Type B pancreatic cell (in vitro differentiated cells): ENCODE measurements at regions not wholly inside any gene's neighbourhood (a gene's known extent, or its start where the extent isn't known, plus 50 kb on each side); places are given as distances from the start of the nearest gene placed in this dataset.
"Not testable (repeated sequence)": the region's sequence is repeated elsewhere in the genome, so short reads cannot be mapped to it uniquely, and the experiment has no call there.

ENCODE experiments used
- DNase-seq: peaks from one replicate; pipeline ENCODE4 v3.0.0; 2021; ENCODE audit warnings: mixed read lengths; ENCODE audit not compliant: unreplicated experiment; ENCODE audit errors: extremely low spot score
- H3K27ac Mint-ChIP-seq: 2 replicates; pipeline ENCODE4 v1.8.0; 2021; ENCODE audit warnings: mild to moderate bottlenecking, mixed read lengths
- H3K27me3 Mint-ChIP-seq: 2 replicates; pipeline ENCODE4 v1.8.0; 2021; ENCODE audit warnings: mixed read lengths
- H3K36me3 Mint-ChIP-seq: 2 replicates; pipeline ENCODE4 v1.8.0; 2021; ENCODE audit warnings: mixed read lengths
- H3K4me1 Mint-ChIP-seq: one replicate; pipeline ENCODE4 v1.8.0; 2021; ENCODE audit warnings: mixed read lengths; ENCODE audit not compliant: unreplicated experiment
- H3K4me3 Mint-ChIP-seq: 2 replicates; pipeline ENCODE4 v1.8.0; 2021; ENCODE audit warnings: mild to moderate bottlenecking, mixed read lengths
- H3K9me3 Mint-ChIP-seq: 2 replicates; pipeline ENCODE4 v1.8.0; 2021; ENCODE audit warnings: mixed read lengths
- CTCF ChIP-seq: fragments of 200-600 bp; sonication (generic); conservative IDR thresholded peaks from 2 replicates; pipeline ENCODE4 v1.5.0; 2021; ENCODE audit warnings: antibody characterized with exemption, mild to moderate bottlenecking

- Mint-ChIP-seq H3K27ac (no peak overlapping the region), H3K9me3 (peaks cover 3% of the 10 kb centered on the region), H3K4me1 (no peaks in the 10 kb centered on the region), H3K4me3 (no peak overlapping the region), H3K27me3 (peaks cover 14% of the 10 kb centered on the region), H3K36me3 (no peaks in the 10 kb centered on the region)
- no peak for TF ChIP-seq CTCF
- no peak for DNase-seq
Observed at GRCh38 chr11:46181387-46181786, 60.1 kb upstream of the PHF21A start.

DNA sequence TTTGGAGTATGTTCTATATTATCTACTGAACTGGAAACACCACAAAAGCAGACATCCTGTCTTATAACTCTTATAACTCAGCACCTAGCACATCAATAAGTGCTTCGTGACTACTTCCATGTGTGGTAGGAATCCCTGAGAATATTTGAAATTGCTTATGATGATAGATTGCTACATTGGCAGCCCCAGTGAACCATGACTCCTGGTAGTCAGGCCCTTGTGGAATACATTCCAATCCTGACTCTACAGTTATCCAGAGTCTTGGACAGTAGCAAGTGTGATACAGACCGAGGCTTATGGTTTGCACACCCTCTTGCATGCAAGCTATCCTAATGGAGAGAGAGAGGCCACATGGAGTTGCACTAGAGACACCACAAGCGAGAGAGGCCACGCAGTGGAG is 59.5 kb upstream of the PHF21A start:
- no peak for DNase-seq
- Mint-ChIP-seq H3K27ac (no peak overlapping the region), H3K4me1 (no peaks in the 10 kb centered on the region), H3K9me3 (peaks cover 3% of the 10 kb centered on the region), H3K4me3 (no peak overlapping the region), H3K36me3 (no peaks in the 10 kb centered on the region), H3K27me3 (peaks cover 14% of the 10 kb centered on the region)
- TF ChIP-seq CTCF: no peak

GRCh38 chr11:46178513-46178912 is 57.3 kb upstream of the PHF21A start:
- peaks cover 3% of the 10 kb centered on the region for H3K9me3 Mint-ChIP-seq

DNA sequence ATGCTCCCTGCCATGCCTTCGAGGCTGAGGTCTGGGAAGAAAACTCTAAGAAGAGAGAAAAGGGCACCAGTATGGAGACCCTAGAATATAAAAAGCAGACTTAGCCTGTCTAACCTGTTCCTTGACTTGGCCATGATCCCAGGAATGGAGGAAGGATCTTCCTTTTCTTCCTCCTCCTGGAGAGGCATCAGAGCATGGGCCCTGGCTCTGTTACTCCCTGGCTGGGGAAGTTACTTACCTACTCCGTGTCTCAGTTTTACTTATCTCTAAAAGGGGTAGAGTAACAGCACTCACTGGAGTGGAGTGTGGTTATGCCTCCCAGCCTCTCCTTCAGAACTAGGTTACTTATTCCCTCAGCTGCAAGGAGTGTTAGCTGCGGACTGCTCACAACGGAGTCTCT is 55.2 kb upstream of the PHF21A start:
- no peak overlapping the region for H3K4me3 Mint-ChIP-seq

More at GRCh38 chr11:46178513-46178912, 57.3 kb upstream of the PHF21A start:
- DNase-seq: no peak
- TF ChIP-seq CTCF: no peak
- H3K4me3 Mint-ChIP-seq: no peak overlapping the region
- no peak overlapping the region for H3K27ac Mint-ChIP-seq
- H3K27me3 Mint-ChIP-seq: peaks cover 7% of the 10 kb centered on the region
- no peaks in the 10 kb centered on the region for H3K36me3 Mint-ChIP-seq
- no peaks in the 10 kb centered on the region for H3K4me1 Mint-ChIP-seq

DNA sequence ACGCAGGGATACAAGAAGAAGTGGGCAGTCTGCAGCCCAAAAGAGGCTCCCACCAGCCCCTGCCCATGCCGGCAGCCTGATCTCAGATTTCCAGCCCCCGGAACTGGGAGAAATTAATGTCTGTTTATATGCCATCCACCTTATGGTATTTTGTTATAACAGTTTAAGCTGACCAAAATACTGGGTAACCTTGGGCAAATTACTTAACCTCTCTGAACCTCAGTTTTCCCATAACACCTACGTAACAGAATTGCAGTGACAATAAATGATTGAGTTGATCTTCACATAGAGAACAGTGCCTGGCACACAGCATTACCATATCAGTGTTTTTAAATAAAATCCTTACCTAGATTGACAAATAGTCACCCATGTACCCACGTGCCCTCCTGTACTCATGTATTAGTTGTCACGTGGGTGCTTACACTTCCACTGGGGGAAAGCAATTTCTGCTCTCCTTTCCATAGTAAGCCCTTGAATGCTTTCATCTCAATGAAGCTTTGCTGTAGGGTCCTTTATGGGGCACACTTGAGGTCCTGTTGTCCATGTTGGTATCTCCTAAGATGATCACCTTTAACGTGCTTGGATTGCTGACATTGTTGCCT is 54.2 kb upstream of the PHF21A start:
- no peaks in the 10 kb centered on the region for H3K36me3 Mint-ChIP-seq
- no peak for DNase-seq
- H3K27me3 Mint-ChIP-seq: peaks cover 4% of the 10 kb centered on the region
- H3K4me1 Mint-ChIP-seq: no peaks in the 10 kb centered on the region
- peaks cover 3% of the 10 kb centered on the region for H3K9me3 Mint-ChIP-seq
- TF ChIP-seq CTCF: no peak
- H3K4me3 Mint-ChIP-seq: no peak overlapping the region
- no peak overlapping the region for H3K27ac Mint-ChIP-seq

More for the DNA sequence above, 55.2 kb upstream of the PHF21A start:
- H3K9me3 Mint-ChIP-seq: peaks cover 3% of the 10 kb centered on the region
- peaks cover 4% of the 10 kb centered on the region for H3K27me3 Mint-ChIP-seq
- H3K4me1 Mint-ChIP-seq: no peaks in the 10 kb centered on the region
- no peaks in the 10 kb centered on the region for H3K36me3 Mint-ChIP-seq
- no peak overlapping the region for H3K27ac Mint-ChIP-seq
- DNase-seq: no peak
- no peak for TF ChIP-seq CTCF

GRCh38 chr11:46171693-46172092 is 50.4 kb upstream of the PHF21A start:
- H3K27ac Mint-ChIP-seq, H3K27me3 Mint-ChIP-seq, H3K9me3 Mint-ChIP-seq, H3K4me3 Mint-ChIP-seq, H3K4me1 Mint-ChIP-seq, H3K36me3 Mint-ChIP-seq, DNase-seq: not testable (repeated sequence)
